NCI-H2227 (cell line): ENCODE measurements at regions not wholly inside any gene's neighbourhood (a gene's known extent, or its start where the extent isn't known, plus 50 kb on each side); places are given as distances from the start of the nearest gene placed in this dataset.
"Not testable (repeated sequence)": the region's sequence is repeated elsewhere in the genome, so short reads cannot be mapped to it uniquely, and the experiment has no call there.

Experiments used
- DNase-seq: peaks from one replicate; lab custom pipeline; 2025; ENCODE audit not compliant: unreplicated experiment; lab: John Stamatoyannopoulos, UW

- DNase-seq, result no peak
Observed at GRCh38 chr14:105941226-105942166, 415.1 kb downstream of the TMEM121 start.

- DNase-seq, result not testable (repeated sequence)
Observed at GRCh38 chr14:105942725-105943124, 416.3 kb downstream of the TMEM121 start.

GRCh38 chr14:105943973-105944602 is 417.7 kb downstream of the TMEM121 start:
- DNase-seq, result no peak

- DNase-seq, result peak; percentile 11
Observed at GRCh38 chr14:105944632-105945610, 418.5 kb downstream of the TMEM121 start.

- DNase-seq, result no peak
Observed at GRCh38 chr14:105945896-105946295, 419.5 kb downstream of the TMEM121 start.

- no peak for DNase-seq
Observed at GRCh38 chr14:105947599-105947998, 421.2 kb downstream of the TMEM121 start.

GRCh38 chr14:105948955-105949354 is 422.6 kb downstream of the TMEM121 start:
- not testable (repeated sequence) for DNase-seq

GRCh38 chr14:105950364-105950892 is 424.0 kb downstream of the TMEM121 start:
- DNase-seq, result not testable (repeated sequence)

GRCh38 chr14:105951399-105951798 is 425.0 kb downstream of the TMEM121 start:
- DNase-seq, result no peak

- DNase-seq, result no peak
Observed at GRCh38 chr14:105952222-105952621, 425.8 kb downstream of the TMEM121 start.

- DNase-seq, result no peak
Observed at GRCh38 chr14:105952826-105953225, 426.4 kb downstream of the TMEM121 start.

GRCh38 chr14:105961625-105962024 is 435.2 kb downstream of the TMEM121 start:
- DNase-seq, result not testable (repeated sequence)

- DNase-seq, result no peak
Observed at GRCh38 chr14:105962532-105962931, 436.1 kb downstream of the TMEM121 start.

- no peak for DNase-seq
Observed at GRCh38 chr14:105968291-105968690, 441.9 kb downstream of the TMEM121 start.

- DNase-seq, result not testable (repeated sequence)
Observed at GRCh38 chr14:105969026-105969425, 442.6 kb downstream of the TMEM121 start.

GRCh38 chr14:105970821-105971220 is 444.4 kb downstream of the TMEM121 start:
- DNase-seq, result not testable (repeated sequence)

- DNase-seq, result no peak
Observed at GRCh38 chr14:105971593-105972500, 445.5 kb downstream of the TMEM121 start.

GRCh38 chr14:105974902-105975301 is 448.5 kb downstream of the TMEM121 start:
- DNase-seq, result no peak

GRCh38 chr14:105978618-105979295 is 452.4 kb downstream of the TMEM121 start:
- no peak for DNase-seq
